ENCODE measurements at regions not wholly inside any gene's neighbourhood (a gene's known extent, or its start where the extent isn't known, plus 50 kb on each side); places are given as distances from the start of the nearest gene placed in this dataset.

DNA sequence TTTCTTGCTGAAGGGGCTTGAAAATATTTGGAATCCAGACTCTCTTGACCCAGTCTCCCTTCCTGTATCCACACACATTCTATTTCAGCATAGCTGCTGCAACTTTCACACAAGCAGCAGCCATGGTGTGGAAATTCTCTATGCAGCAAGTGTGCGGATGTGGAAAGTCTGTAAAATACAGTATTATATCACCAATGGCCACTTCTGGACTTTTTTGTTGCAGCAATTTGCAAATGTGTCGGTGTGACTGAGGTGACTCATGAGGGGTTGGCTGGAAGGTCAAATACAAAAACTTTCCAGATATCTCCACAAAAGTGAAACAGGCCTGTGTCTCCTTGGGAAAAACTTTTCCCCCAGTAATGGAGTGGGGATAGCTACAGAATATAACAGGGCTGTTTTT lies 299.3 kb upstream of the GYPC start (continued):
- TF ChIP-seq, protein P1, sequence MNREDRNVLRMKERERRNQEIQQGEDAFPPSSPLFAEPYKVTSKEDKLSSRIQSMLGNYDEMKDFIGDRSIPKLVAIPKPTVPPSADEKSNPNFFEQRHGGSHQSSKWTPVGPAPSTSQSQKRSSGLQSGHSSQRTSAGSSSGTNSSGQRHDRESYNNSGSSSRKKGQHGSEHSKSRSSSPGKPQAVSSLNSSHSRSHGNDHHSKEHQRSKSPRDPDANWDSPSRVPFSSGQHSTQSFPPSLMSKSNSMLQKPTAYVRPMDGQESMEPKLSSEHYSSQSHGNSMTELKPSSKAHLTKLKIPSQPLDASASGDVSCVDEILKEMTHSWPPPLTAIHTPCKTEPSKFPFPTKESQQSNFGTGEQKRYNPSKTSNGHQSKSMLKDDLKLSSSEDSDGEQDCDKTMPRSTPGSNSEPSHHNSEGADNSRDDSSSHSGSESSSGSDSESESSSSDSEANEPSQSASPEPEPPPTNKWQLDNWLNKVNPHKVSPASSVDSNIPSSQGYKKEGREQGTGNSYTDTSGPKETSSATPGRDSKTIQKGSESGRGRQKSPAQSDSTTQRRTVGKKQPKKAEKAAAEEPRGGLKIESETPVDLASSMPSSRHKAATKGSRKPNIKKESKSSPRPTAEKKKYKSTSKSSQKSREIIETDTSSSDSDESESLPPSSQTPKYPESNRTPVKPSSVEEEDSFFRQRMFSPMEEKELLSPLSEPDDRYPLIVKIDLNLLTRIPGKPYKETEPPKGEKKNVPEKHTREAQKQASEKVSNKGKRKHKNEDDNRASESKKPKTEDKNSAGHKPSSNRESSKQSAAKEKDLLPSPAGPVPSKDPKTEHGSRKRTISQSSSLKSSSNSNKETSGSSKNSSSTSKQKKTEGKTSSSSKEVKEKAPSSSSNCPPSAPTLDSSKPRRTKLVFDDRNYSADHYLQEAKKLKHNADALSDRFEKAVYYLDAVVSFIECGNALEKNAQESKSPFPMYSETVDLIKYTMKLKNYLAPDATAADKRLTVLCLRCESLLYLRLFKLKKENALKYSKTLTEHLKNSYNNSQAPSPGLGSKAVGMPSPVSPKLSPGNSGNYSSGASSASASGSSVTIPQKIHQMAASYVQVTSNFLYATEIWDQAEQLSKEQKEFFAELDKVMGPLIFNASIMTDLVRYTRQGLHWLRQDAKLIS (CRISPR knock-in tag; IDR thresholded peaks at IDR 0.05), result no peak

DNA sequence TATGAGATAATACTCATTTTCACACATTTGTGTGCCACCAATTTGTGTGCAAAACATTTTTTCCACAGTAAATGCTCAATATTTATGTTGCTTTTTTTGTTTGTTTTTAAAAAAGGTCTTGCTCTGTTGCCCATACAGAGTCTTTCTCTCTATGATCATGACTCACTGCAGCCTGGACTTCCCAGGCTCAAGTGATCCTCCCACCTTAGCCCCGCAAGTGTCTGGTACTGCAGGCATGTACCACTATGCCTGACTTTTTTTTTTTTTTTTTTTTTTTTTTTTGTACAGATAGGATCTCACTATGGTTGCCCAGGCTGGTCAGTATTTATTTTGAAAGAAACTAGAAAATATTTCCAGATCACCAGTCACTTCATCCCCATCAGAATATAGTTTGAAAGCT lies 297.8 kb upstream of the GYPC start:
- Histone ChIP-seq H4K20me1 (ENCODE audit: insufficient read depth, low read length) (no peaks in the 10 kb centered on the region), H3K4me2 (ENCODE audit: low read depth, low read length) (no peak overlapping the region), H3K27ac (ENCODE audit: extremely low read length, insufficient read depth, low read length) (no peak overlapping the region), H3K36me3 (replicated peaks in 1 of 2; ENCODE audit: control insufficient read depth in 1 of 2, insufficient read depth in 2 of 2, low read length in 2 of 2) (no peaks in the 10 kb centered on the region), H3K4me1 (ENCODE audit: insufficient read depth, low read length) (no peaks in the 10 kb centered on the region), H2AFZ (ENCODE audit: low read length) (no peak overlapping the region), H3K9ac (ENCODE audit: insufficient read depth, low read depth, low read length) (no peak overlapping the region), H3K4me3 (replicated peaks in 1 of 3; ENCODE audit: insufficient read depth in 1 of 3, low read depth in 2 of 3, low read length in 3 of 3) (no peak overlapping the region), H3K27me3 (ENCODE audit: control insufficient read depth in 1 of 2, insufficient read depth in 2 of 2, low read length in 2 of 2) (no peaks in the 10 kb centered on the region), H3K9me3 (ENCODE audit: low read length) (no peaks in the 10 kb centered on the region), H3K79me2 (ENCODE audit: insufficient read depth, low read length) (no peaks in the 10 kb centered on the region)
- no peak for ATAC-seq
- intact Hi-C loops (cut with micrococcal nuclease; ENCODE audit: unreplicated experiment) (no loop called here), in situ Hi-C loops (cut with HindIII; ENCODE audit: extremely low pct_ligation_motif_present, low pct_unique_long_range_greater_than_20kb) (no loop called here)
- no peak for FAIRE-seq
- no TSS peak for BruUV-seq (replicated peaks)
- WGBS (ENCODE audit: low lambda C conversion rate), result 4% methylated on average over 1 of the region's 1 CpG
- POLR2A ChIA-PET, result no interaction called here
- no peak for DNase-seq (ENCODE audit: low spot score)
- CTCF ChIA-PET (ENCODE audit: low intra/inter-chr PET ratio, low total read pairs), result no interaction called here
- TF ChIP-seq, protein P2, sequence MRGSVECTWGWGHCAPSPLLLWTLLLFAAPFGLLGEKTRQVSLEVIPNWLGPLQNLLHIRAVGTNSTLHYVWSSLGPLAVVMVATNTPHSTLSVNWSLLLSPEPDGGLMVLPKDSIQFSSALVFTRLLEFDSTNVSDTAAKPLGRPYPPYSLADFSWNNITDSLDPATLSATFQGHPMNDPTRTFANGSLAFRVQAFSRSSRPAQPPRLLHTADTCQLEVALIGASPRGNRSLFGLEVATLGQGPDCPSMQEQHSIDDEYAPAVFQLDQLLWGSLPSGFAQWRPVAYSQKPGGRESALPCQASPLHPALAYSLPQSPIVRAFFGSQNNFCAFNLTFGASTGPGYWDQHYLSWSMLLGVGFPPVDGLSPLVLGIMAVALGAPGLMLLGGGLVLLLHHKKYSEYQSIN (CRISPR knock-in tag; IDR thresholded peaks at IDR 0.05; ENCODE audit: borderline replicate concordance), result no peak
- TF ChIP-seq, protein P3, sequence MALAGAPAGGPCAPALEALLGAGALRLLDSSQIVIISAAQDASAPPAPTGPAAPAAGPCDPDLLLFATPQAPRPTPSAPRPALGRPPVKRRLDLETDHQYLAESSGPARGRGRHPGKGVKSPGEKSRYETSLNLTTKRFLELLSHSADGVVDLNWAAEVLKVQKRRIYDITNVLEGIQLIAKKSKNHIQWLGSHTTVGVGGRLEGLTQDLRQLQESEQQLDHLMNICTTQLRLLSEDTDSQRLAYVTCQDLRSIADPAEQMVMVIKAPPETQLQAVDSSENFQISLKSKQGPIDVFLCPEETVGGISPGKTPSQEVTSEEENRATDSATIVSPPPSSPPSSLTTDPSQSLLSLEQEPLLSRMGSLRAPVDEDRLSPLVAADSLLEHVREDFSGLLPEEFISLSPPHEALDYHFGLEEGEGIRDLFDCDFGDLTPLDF (CRISPR knock-in tag; IDR thresholded peaks at IDR 0.05), result no peak
- TF ChIP-seq TBX2 (CRISPR knock-in tag; IDR thresholded peaks at IDR 0.05; ENCODE audit: borderline replicate concordance), result no peak
- TF ChIP-seq, protein P4, sequence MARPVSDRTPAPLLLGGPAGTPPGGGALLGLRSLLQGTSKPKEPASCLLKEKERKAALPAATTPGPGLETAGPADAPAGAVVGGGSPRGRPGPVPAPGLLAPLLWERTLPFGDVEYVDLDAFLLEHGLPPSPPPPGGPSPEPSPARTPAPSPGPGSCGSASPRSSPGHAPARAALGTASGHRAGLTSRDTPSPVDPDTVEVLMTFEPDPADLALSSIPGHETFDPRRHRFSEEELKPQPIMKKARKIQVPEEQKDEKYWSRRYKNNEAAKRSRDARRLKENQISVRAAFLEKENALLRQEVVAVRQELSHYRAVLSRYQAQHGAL (CRISPR knock-in tag; IDR thresholded peaks at IDR 0.05; ENCODE audit: not compliant biosample characterization), result no peak
- TF ChIP-seq PITX1 (CRISPR knock-in tag; IDR thresholded peaks at IDR 0.05), result no peak
- no peak for TF ChIP-seq KDM4B (CRISPR knock-in tag; IDR thresholded peaks at IDR 0.05)
- TF ChIP-seq TMF1 (CRISPR knock-in tag; IDR thresholded peaks at IDR 0.05; ENCODE audit: low read depth), result no peak
- no peak for TF ChIP-seq JUND (CRISPR knock-in tag; IDR thresholded peaks at IDR 0.05)
- TF ChIP-seq ZNF329 (CRISPR knock-in tag; IDR thresholded peaks at IDR 0.05; ENCODE audit: low read depth), result no peak
- TF ChIP-seq, protein P5, sequence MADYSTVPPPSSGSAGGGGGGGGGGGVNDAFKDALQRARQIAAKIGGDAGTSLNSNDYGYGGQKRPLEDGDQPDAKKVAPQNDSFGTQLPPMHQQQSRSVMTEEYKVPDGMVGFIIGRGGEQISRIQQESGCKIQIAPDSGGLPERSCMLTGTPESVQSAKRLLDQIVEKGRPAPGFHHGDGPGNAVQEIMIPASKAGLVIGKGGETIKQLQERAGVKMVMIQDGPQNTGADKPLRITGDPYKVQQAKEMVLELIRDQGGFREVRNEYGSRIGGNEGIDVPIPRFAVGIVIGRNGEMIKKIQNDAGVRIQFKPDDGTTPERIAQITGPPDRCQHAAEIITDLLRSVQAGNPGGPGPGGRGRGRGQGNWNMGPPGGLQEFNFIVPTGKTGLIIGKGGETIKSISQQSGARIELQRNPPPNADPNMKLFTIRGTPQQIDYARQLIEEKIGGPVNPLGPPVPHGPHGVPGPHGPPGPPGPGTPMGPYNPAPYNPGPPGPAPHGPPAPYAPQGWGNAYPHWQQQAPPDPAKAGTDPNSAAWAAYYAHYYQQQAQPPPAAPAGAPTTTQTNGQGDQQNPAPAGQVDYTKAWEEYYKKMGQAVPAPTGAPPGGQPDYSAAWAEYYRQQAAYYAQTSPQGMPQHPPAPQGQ (CRISPR knock-in tag; IDR thresholded peaks at IDR 0.05; ENCODE audit: borderline replicate concordance), result no peak
- no peak for TF ChIP-seq CBX1 (IDR thresholded peaks at IDR 0.05; ENCODE audit: low read depth)
- no peak for TF ChIP-seq ZSCAN31 (CRISPR knock-in tag; IDR thresholded peaks at IDR 0.05; ENCODE audit: low read depth)
- no peak for TF ChIP-seq ZNF891 (CRISPR knock-in tag; IDR thresholded peaks at IDR 0.05)
- no peak for TF ChIP-seq ZNF674 (CRISPR knock-in tag; IDR thresholded peaks at IDR 0.05; ENCODE audit: low read depth)
- no peak for TF ChIP-seq GATAD1 (CRISPR knock-in tag; IDR thresholded peaks at IDR 0.05)

All from HepG2 (cell line).